DMS53 treated with DMSO at 0.1 percent for 48 hours (cell line): ENCODE measurements at regions not wholly inside any gene's neighbourhood (a gene's known extent, or its start where the extent isn't known, plus 50 kb on each side); places are given as distances from the start of the nearest gene placed in this dataset.
A peak's percentile ranks its signal among the peaks of the same experiment; 100 is the strongest.
"Not testable (repeated sequence)": the region's sequence is repeated elsewhere in the genome, so short reads cannot be mapped to it uniquely, and the experiment has no call there.

Experiments used
- DNase-seq: peaks from one replicate; lab custom pipeline; 2025; ENCODE audit not compliant: unreplicated experiment; lab: John Stamatoyannopoulos, UW

DNA sequence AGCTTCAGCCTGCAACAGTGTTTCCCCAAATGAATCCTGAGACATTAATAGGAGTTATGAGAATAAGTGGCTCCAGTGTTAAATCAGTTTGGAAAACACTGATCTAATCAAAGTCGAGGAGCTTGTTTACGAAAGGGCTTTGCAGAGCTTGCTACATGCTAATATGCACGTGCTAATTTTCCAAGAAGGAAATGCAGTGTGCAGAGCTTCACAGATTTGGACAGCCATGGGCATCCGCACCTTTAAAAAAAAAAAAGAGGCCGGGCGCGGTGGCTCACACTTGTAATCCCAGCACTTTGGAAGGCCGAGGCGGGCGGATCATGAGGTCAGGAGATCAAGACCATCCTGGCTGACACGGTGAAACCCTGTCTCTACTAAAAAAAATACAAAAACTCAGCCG, 79.7 kb upstream of the LMO2 start:
- not testable (repeated sequence) for DNase-seq

DNA sequence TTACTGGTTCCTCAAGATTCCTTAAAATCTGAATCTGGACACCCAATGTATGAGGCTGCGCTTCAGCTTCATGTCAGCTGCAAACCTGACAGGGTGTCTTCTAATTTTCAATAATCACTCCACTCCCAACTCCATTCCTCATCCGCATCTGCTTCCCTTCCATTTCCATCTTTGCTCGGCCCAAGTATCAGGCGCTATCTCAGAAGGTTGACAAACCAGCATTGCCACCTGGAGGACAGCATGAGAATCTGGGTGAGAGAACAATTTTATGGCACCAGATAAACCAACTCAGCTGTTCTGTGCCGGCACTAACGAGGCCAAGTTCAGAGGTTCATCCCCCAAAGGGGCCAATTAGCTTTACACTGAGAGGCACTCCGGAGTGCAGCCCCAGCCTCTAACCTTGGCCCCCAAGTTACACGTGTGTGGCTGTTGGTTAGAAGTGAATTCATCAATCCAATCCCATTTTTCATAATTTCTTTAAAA, 79.1 kb upstream of the LMO2 start:
- peak; percentile 24 for DNase-seq

DNA sequence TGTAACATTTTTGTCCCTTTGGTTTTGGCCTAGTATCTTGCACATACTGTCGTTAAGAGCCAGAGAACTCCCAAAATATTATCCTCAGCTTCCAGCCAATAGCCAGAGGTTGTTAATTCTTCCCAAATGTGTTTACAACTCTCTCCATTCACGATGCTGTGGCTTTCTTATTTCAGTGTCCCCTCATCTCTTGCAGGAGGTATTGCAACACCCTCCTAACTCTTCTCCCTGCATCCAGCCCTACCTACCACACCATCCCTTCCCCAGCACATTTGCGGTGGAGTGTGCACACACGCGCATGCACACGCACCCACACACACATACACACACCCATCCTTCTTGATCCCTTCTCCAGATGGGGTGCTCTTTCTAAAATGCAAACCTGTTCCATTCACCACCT, 75.6 kb upstream of the LMO2 start:
- no peak for DNase-seq

DNA sequence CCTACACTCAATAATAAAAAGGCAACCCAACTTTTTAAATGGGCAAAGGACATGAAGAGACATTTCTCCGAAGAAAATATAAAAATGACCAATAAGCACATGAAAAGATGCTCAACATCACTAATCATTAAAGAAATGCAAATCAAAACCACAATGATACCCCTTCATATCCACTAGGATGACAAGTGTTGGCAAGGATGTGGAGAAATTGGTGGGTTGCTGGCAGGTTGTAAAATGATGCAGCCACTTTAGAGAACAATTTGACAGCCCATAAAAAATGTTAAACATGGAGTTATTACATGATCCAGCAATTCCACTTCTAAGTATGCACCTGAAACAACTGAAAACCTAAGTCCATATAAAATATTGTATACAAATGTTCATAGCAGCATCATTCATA, 73.2 kb upstream of the LMO2 start:
- no peak for DNase-seq

DNA sequence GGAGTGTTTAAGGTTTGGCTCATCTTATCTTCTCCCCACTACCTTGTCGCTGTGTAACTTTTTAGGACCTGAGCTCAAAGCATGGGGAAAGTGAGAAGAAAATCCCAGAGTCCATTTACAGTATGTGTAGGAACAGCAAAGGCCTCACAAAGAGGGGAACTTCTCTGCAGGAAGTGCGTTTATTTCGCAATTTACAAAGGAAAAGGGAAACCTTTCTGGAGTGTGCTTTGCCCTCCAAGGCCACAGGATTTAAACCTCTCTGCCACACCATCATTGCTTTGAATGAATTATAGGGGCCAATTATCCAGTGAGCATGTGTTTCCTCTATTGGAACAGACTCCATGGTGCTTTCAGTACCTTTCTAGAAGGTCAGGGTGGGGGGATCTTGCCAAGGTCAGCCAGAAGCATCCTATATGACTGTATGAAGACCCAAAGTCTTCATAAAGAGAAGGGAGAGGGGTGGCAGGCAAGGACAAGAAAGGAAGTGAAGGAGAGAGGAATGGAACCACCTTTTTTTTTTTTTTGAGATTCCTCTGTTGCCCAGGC, 68.1 kb upstream of the LMO2 start:
- DNase-seq, result no peak

DNA sequence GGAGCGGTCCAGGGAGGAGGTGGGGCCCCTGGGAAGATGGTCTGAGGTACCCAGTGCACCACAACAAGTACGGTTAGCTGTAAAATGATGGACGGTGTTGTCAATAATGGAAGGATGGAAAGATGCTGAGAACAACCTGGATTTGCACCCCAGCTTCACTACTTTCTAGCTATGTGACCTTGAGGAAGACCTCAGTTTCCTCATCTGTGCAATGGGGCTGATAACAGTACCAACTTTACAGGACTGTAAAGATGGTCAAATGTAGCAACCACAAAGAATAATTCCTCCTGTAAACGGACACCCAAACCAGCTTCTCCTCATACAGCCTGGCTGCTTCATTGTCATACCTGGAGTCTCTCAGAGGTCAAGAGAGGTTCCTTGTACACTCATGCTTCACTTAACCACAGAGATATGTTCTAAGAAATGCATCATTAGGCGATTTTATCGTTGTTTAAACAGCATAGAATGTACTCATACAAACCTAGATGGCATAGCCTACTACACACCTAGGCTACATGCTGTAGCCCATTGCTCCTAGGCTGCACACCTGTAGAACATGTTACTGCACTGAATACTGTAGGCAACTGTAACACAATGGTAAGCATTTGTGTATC, 65.5 kb upstream of the LMO2 start:
- no peak for DNase-seq

DNA sequence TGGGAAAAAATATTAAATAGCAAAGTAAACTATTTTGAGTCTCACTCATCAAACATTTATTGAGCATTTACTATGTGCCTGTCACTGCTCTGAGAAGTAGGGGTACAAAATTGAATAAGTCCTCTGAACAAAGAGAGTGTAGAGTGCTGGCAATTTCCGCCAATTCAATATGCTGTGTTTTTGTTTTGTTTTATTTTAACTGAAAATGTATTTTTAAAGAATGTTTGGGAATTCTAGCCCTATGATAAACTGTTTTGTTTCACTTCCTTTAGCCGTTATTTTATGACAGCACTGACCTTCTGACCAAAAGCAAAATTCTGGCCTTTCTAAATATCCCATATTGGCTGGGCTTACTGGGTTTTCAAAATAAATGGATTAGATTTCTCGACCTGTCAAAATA, 64.7 kb upstream of the LMO2 start:
- DNase-seq, result no peak

DNA sequence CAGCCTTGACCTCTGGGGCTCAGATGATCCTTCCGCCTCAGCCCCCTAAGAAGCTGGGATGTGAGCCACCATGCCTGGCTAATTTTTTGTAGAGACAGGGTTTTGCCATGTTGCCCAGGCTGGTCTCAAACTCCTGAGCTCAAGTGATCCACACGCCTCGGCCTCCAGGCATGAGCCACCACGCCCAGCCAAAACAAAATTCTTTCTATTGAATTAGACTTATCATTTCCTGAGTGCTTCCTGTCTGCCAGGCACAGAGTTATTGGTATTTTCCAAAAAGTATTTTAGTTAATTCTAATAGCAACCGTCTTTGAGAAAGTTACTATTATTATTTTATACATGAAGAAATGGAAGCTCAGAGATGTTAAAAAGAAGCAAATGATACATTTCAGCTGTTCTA, 61.4 kb upstream of the LMO2 start:
- DNase-seq, result no peak

DNA sequence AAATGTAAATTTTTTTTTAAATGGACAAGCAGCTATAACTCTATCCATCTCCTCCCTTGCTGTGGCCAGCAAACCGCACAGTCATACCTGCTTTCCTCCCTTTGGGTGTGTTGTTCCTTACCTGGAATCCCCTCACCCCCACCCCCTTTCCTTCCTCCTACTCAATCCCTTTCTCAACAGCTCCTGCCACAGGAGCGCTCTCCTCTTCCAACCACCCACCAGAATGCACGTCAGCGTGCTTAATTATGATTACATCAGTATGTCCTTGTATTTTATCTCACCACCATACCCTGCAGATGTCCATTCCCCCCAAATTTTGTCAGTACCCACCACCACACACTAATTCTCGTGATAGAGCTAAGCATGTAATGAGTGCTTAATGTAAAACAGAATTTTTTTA, 60.9 kb upstream of the LMO2 start:
- DNase-seq, result no peak

DNA sequence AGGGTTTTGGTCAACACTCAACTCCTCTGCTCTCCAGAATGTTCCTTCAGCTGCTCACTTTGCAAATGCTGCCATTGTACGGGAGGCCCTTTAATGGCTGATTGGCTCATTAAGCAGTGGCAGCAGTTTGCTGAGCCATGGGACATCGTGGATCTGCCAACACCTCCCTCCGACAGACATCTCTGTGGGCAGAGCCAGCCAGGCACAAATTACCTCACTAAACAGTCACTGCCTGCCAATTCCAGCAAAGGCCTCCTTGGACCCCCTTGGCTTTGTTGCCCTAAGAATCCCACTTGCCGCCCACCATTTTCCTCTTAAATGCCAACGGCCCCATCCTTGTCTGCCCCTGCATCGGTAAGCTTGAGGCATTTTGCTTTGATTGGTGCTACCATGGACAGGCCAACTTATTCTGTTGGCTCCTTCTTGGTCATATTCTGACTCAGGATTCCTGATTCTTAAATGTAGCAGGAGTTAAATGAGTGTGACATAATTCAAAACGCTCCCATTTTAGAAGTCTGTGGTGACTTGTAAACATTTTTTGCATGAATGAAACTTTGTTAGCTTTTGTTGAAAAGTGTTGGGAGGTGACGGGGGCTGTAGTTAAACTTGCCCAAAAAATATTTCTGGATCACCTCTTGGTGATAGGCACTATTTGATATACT, 57.5 kb upstream of the LMO2 start:
- DNase-seq, result no peak

DNA sequence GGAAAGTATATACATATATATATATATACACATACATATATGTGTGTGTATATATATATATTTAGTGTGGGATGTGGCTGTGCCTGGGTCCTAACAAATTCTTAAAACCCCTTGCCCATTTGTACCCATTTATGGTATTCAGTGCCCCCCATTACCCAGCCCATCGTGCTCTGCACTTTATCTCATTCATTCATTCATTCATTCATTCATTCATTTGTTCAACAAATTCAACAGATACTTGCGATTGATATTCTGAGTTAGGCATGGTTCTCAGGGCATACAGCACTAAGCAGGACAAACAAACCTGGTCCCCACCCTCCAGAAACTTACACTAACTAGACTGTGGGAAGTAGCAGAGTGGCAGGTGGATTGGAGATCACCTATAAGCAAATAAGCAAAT, 56.6 kb upstream of the LMO2 start:
- no peak for DNase-seq

DNA sequence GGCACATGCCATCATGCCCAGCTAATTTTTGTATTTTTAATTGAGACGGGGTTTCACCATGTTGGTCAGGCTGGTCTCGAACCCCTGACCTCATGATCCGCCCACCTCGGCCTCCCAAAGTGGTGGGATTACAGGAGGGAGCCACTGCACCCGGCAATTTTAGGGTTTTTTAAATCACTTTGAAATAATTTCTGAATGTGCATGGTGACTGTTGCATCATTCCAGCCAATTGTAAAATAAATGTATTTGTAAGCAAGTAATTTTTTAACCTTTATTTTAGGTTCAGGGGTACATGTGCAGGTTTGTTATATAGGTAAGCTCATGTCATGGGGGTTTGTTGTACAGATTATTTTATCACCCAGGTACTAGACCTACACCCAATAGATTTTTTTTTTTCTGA, 56.0 kb upstream of the LMO2 start:
- not testable (repeated sequence) for DNase-seq

DNA sequence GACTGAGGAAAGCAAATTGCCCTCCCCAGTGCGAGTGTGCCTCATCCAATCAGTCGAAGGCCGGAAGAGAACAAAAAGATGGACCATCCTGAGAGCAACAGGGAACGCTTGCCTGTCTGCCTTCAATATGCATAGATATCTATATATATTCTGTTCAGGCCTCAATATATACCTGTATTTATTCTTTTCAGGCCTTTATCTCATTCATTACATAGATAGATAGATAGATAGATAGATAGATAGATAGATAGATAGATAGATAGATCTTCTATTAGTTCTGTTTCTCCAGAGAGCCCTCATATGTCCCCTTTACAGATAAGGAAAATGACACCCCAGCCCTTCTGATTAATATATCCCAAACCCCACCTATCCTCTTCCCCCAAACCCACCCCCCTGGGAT, 55.1 kb upstream of the LMO2 start:
- DNase-seq, result no peak

DNA sequence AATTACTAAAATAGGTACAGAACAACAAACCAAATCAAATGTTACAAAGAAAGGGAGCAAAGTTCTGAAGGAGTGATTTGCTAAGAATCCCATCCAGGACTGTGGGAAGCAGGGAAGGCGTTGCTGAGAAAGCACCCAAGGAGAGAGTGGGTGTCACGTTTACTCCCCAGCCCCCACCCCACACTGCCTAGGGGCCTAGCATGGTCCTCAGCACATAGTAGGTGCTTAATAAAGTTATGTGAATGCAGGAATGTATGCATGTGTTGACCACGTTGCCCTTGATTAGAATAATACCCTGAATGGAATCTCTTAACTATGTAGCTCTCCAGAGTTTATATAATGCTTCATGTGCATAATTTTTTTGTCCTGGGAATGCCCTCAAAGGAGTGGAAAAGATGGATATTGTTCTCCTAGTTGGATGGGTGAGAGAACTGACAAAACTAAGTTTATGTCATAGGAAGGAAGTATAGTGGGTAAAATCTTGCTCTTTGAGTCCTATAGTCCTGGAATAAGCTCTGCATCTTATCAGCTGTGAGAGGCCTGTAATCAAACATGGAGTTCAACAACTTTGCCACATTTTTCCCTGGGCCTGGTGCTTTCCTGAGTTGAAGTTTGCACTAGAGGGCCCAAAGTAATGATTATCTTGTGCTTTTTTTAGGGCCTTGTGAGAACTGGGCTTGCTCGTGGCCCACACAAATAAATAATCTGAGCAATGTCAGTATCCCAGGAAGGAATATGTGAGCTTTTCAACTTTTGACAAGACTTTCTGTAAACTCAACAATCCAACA, 53.8 kb upstream of the LMO2 start:
- no peak for DNase-seq

DNA sequence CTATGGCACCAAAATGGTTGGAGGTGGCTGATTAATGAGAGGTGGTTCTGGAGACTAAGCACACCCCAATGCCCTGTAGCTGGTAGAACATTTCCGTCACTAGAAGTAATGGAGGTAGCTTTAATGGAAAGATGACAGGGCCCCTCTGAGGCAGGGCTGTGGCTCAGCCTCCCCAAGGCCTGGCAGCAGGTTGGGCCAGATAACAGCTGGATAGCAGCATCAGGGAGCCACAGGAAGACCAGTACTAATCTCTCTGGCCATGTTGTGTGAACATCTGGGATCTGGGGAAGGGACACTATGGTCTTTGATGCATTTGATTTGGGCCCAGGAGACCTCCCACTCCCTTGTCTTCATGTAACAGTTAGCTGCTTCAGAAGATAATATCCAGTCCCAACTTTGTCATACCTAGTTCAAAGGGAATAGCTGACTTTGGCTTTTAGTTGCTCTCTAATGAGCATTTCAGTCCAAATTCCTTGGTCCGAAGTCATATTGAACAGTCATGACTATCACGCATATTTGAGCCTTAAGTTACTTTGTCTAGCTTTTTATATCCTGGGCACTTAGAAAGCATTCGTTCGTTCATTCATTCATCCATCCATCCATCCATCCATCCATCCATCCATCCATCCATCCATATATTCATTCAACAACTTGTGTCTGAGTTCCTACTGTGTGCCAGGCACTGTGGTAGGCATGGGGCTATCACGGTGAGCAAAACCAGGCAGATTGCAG, 53.0 kb upstream of the LMO2 start:
- no peak for DNase-seq

DNA sequence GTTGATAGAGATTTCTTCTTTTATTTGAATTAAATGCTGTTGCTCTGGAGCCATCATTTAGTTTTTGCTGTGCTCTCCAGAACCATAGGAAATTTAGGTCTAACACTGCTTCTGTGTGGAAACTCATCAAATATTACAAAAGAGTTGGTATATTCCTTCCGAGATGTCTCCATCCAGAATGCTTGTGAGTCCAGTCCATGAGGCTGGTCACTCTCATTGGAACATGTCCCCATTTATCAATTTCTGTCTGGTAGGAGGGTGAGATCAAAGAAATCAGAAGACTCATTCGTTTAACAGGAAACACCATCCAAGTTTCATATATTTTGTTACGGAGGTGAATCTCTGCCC, 52.4 kb upstream of the LMO2 start:
- no peak for DNase-seq

DNA sequence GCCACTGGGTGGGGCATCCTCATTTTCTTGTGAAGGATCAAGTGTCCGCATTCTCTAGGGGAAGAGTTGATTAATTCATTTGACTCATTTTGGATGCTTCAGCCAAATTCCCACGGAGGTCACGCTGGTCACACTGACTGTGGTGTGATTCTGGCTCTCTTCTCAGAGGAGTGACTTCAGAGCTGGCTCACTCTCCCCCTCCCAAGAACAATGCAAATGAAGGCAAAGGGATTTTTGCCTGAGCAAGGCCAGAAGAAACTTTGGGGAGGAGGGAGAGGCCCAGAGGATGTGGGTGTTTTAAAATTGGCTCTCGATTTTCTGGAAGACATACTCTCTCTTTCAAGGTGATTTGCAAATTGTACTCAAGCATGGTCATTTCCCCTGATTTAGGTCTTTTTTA, 51.1 kb upstream of the LMO2 start:
- DNase-seq, result no peak

DNA sequence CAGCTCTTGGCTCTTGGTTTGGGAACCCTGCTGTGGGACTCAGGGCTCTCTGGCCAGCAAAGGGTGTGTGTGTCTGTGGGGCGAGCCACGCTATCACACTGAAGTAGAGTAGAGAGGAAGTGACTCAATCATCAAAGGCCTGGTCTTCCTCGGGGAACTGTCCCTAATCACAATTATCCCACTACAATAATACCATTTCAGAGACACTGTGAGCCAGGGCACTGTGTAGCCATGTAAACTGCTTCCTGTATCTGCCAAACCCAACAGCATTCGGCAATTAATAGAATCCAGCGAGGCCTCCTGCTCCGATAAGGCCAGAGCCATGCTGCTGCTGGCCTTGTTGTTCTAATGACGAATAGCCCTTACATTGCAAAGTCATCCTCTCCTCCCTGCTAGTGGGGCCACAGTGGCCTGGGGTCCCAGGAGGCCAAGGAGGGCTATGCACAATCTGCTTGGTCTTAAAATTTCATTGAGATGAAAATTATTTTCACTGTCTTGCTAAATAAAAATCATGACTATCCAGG, 49.8 kb upstream of the LMO2 start:
- no peak for DNase-seq
